GM23248 (cell line): ENCODE measurements at regions not wholly inside any gene's neighbourhood (a gene's known extent, or its start where the extent isn't known, plus 50 kb on each side); places are given as distances from the start of the nearest gene placed in this dataset.
"Not testable (repeated sequence)": the region's sequence is repeated elsewhere in the genome, so short reads cannot be mapped to it uniquely, and the experiment has no call there.

Experiments used
- DNase-seq: peaks from one replicate; pipeline ENCODE4 v3.0.0-alpha.2; 2015
- H2AFZ ChIP-seq: fragments of 200-600 bp; sonication (generic); 2 replicates; pipeline ENCODE4 v1.6.1; 2016; ENCODE audit warnings: antibody characterized with exemption
- H3F3A ChIP-seq: fragments of 200-600 bp; sonication (generic); 2 replicates; pipeline ENCODE4 v1.6.1; 2016; ENCODE audit warnings: mild to moderate bottlenecking, antibody characterized with exemption, mixed run types; ENCODE audit not compliant: insufficient read depth
- H3K27ac ChIP-seq: fragments of 200-600 bp; sonication (generic); 2 replicates; pipeline ENCODE4 v1.5.1; 2016; ENCODE audit warnings: mild to moderate bottlenecking
- H3K27me3 ChIP-seq: fragments of 200-600 bp; sonication (generic); replicated peaks from 2 replicates; pipeline ENCODE4 v1.6.1; 2016; ENCODE audit warnings: mild to moderate bottlenecking; ENCODE audit not compliant: insufficient read depth
- H3K36me3 ChIP-seq: fragments of 200-600 bp; sonication (generic); 2 replicates; pipeline ENCODE4 v1.6.1; 2016; ENCODE audit warnings: low read depth, mild to moderate bottlenecking
- H3K4me1 ChIP-seq: fragments of 200-600 bp; sonication (generic); 2 replicates; pipeline ENCODE4 v1.6.1; 2016; ENCODE audit warnings: mild to moderate bottlenecking; ENCODE audit not compliant: insufficient read depth
- H3K4me2 ChIP-seq: fragments of 200-600 bp; sonication (generic); one replicate; pipeline ENCODE4 v1.6.1; 2016; ENCODE audit warnings: mild to moderate bottlenecking; ENCODE audit not compliant: unreplicated experiment
- H3K4me3 ChIP-seq: fragments of 200-600 bp; sonication (generic); 2 replicates; pipeline ENCODE4 v1.5.1; 2016; ENCODE audit warnings: mild to moderate bottlenecking
- H3K79me2 ChIP-seq: fragments of 200-600 bp; sonication (generic); 2 replicates; pipeline ENCODE4 v1.6.1; 2016; ENCODE audit warnings: mild to moderate bottlenecking; ENCODE audit not compliant: insufficient read depth
- H3K9ac ChIP-seq: fragments of 200-600 bp; sonication (generic); 2 replicates; pipeline ENCODE4 v1.6.1; 2016; ENCODE audit warnings: mild to moderate bottlenecking
- H3K9me2 ChIP-seq: fragments of 200-600 bp; sonication (generic); 2 replicates; pipeline ENCODE4 v1.6.1; 2016; ENCODE audit warnings: mixed run types, mild to moderate bottlenecking, moderate library complexity; ENCODE audit not compliant: insufficient read depth
- H3K9me3 ChIP-seq: fragments of 200-600 bp; sonication (generic); one replicate; pipeline ENCODE4 v1.6.1; 2017; ENCODE audit warnings: low read depth
- H4K20me1 ChIP-seq: fragments of 200-600 bp; sonication (generic); 2 replicates; pipeline ENCODE4 v1.6.0; 2016; ENCODE audit not compliant: insufficient read depth
- EZH2 ChIP-seq: fragments of 200-600 bp; sonication (generic); IDR thresholded peaks from 2 replicates; pipeline ENCODE4 v1.6.1; 2018; ENCODE audit warnings: antibody characterized with exemption, mild to moderate bottlenecking; ENCODE audit not compliant: insufficient read depth, poor library complexity, severe bottlenecking
- EZH2phosphoT487 ChIP-seq: fragments of 200-600 bp; sonication (generic); IDR thresholded peaks from 2 replicates; pipeline ENCODE4 v1.6.1; 2018; ENCODE audit warnings: antibody characterized with exemption, moderate library complexity, mild to moderate bottlenecking, low read depth; ENCODE audit not compliant: insufficient read depth
- WGBS, 2 experiments: methylation state at CpG; one replicate each; pipeline ENCODE4 v1.1.6; 2015 to 2017; ENCODE audit warnings: low lambda C conversion rate in 2 of 2, low coverage in 1 of 2; ENCODE audit errors: missing lambda C conversion rate in 2 of 2; 5-methylcytosine and 5-hydroxymethylcytosine counted together
- in situ Hi-C: fragments of 300-500 bp; cut with MboI; formaldehyde crosslinking; loops from 2 replicates; pipeline ENCODE4 v1.15.0; 2020

GRCh38 chr2:128613351-128613750 is 294.7 kb upstream of the HS6ST1 start:
- H2AFZ ChIP-seq: no peak overlapping the region
- no peak overlapping the region for H3K4me3 ChIP-seq
- in situ Hi-C loops: no loop called here
- no peak for DNase-seq
- no peaks in the 10 kb centered on the region for H3F3A ChIP-seq
- H3K79me2 ChIP-seq: no peaks in the 10 kb centered on the region
- no peak overlapping the region for H3K27ac ChIP-seq
- no peaks in the 10 kb centered on the region for H3K36me3 ChIP-seq
- H3K9ac ChIP-seq: no peak overlapping the region
- H3K4me1 ChIP-seq: no peaks in the 10 kb centered on the region
- WGBS, 2 experiments: 80 to 87% methylated on average over 7 of the region's 7 CpGs
- H3K27me3 ChIP-seq: no peaks in the 10 kb centered on the region
- H3K9me2 ChIP-seq: no peaks in the 10 kb centered on the region
- no peaks in the 10 kb centered on the region for H3K9me3 ChIP-seq
- TF ChIP-seq EZH2 (no peak), EZH2phosphoT487 (no peak)
- H4K20me1 ChIP-seq: no peaks in the 10 kb centered on the region
- H3K4me2 ChIP-seq: no peak overlapping the region

GRCh38 chr2:128613876-128614275 is 295.2 kb upstream of the HS6ST1 start:
- Histone ChIP-seq H3K4me1 (no peaks in the 10 kb centered on the region), H3K9me3 (no peaks in the 10 kb centered on the region), H3K4me2 (no peak overlapping the region), H3K27ac (no peak overlapping the region), H3K79me2 (no peaks in the 10 kb centered on the region), H2AFZ (no peak overlapping the region), H3K4me3 (no peak overlapping the region), H3K9ac (no peak overlapping the region), H3K9me2 (no peaks in the 10 kb centered on the region), H4K20me1 (no peaks in the 10 kb centered on the region), H3K36me3 (no peaks in the 10 kb centered on the region), H3F3A (no peaks in the 10 kb centered on the region), H3K27me3 (no peaks in the 10 kb centered on the region)
- DNase-seq: no peak
- TF ChIP-seq EZH2: no peak
- TF ChIP-seq EZH2phosphoT487: no peak
- in situ Hi-C loops: no loop called here
- WGBS, 2 experiments: 77 to 83% methylated on average over 4 of the region's 4 CpGs

- H3K9ac ChIP-seq, H3K79me2 ChIP-seq, H2AFZ ChIP-seq, H3K36me3 ChIP-seq, H3K9me2 ChIP-seq, H3K27ac ChIP-seq, in situ Hi-C loops, H3K4me3 ChIP-seq, H3F3A ChIP-seq, H3K4me2 ChIP-seq, H3K9me3 ChIP-seq, H3K27me3 ChIP-seq, DNase-seq, H4K20me1 ChIP-seq, H3K4me1 ChIP-seq: not testable (repeated sequence)
- WGBS, 2 experiments: 56 to 57% methylated on average over 6 of the region's 6 CpGs
Measured at GRCh38 chr2:128614907-128615306, 296.2 kb upstream of the HS6ST1 start.

- no peak for DNase-seq
- no peaks in the 10 kb centered on the region for H4K20me1 ChIP-seq
- no peaks in the 10 kb centered on the region for H3K9me3 ChIP-seq
- H3K9me2 ChIP-seq: no peaks in the 10 kb centered on the region
- no peak overlapping the region for H3K9ac ChIP-seq
- H3K27ac ChIP-seq: no peak overlapping the region
- no peaks in the 10 kb centered on the region for H3K4me1 ChIP-seq
- in situ Hi-C loops: no loop called here
- H3K79me2 ChIP-seq: no peaks in the 10 kb centered on the region
- H3K4me2 ChIP-seq: no peak overlapping the region
- no peaks in the 10 kb centered on the region for H3K27me3 ChIP-seq
- 85% methylated on average over 9 of the region's 9 CpGs for WGBS, 2 experiments
- no peak overlapping the region for H3K4me3 ChIP-seq
- no peaks in the 10 kb centered on the region for H3F3A ChIP-seq
- TF ChIP-seq EZH2phosphoT487: no peak
- no peak for TF ChIP-seq EZH2
- no peak overlapping the region for H2AFZ ChIP-seq
- no peaks in the 10 kb centered on the region for H3K36me3 ChIP-seq
Measured at GRCh38 chr2:128615571-128615970, 296.9 kb upstream of the HS6ST1 start.

- H3K79me2 ChIP-seq: no peaks in the 10 kb centered on the region
- H3K9me3 ChIP-seq: no peaks in the 10 kb centered on the region
- no peak overlapping the region for H2AFZ ChIP-seq
- no peaks in the 10 kb centered on the region for H4K20me1 ChIP-seq
- H3K27me3 ChIP-seq: no peaks in the 10 kb centered on the region
- H3K4me2 ChIP-seq: no peak overlapping the region
- H3K9ac ChIP-seq: no peak overlapping the region
- TF ChIP-seq EZH2: no peak
- H3F3A ChIP-seq: no peaks in the 10 kb centered on the region
- no peak overlapping the region for H3K4me3 ChIP-seq
- no peaks in the 10 kb centered on the region for H3K4me1 ChIP-seq
- no peaks in the 10 kb centered on the region for H3K9me2 ChIP-seq
- no peaks in the 10 kb centered on the region for H3K36me3 ChIP-seq
- 67 to 76% methylated on average over 6 of the region's 6 CpGs for WGBS, 2 experiments
- no peak for DNase-seq
- H3K27ac ChIP-seq: no peak overlapping the region
- in situ Hi-C loops: no loop called here
Measured at GRCh38 chr2:128617029-128617590, 298.4 kb upstream of the HS6ST1 start.
